ENCODE measurements at regions not wholly inside any gene's neighbourhood (a gene's known extent, or its start where the extent isn't known, plus 50 kb on each side); places are given as distances from the start of the nearest gene placed in this dataset.
A peak's percentile ranks its signal among the peaks of the same experiment; 100 is the strongest.

DNA sequence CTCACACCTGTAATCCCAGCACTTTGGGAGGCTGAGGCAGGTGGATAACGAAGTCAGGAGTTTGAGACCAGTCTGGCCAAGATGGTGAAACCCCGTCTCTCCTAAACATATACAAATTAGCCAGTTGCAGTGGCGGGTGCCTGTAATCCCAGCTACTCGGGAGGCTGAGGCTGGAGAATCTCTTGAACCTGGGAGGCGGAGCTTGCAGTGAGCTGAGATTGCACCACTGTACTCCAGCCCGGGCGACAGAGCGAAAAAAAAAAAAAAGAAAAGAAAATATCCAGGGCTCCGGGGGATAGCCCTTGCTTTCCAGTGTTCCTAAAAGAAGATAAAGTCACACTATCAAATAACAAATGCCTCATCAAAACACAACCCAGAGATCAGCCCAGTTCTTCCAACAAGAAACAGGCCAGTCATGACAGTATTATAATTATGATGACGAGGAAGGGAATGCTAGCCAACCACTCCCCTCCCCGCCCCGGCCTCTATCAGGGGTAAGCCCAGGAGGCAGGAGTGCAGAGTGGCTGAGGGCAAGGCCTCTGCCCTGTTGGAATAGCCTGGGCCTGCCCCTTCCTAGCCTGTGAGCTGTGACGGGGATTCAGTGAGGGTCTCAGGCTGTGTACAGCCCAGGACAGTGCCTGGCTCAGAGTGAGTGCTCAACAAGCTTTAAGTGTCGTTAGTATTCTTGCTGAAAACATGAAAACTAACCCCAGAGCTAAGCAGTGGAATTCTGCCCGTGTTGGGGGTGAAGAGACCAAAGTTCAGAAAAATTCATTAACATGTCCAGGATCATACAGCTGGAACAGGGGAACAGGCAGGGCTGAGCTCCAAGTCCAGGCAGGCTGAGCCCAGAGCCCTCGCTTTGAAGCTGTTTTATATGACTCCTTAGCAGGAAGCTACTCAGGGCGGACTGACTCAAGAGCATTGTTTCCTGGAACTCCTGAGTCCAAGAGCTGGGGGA is 54.3 kb downstream of the FAM241B start:
- Histone ChIP-seq H3K27me3 (ENCODE audit: control insufficient read depth, insufficient read depth, low read length) (no peaks in the 10 kb centered on the region; the same call in 1 of the 2 replicates), H3K36me3 (replicated peaks; ENCODE audit: control insufficient read depth, insufficient read depth, low read length) (no peaks in the 10 kb centered on the region), H3K4me3 (ENCODE audit: insufficient read depth, low read depth, low read length) (no peak overlapping the region)
- no peak for DNase-seq

DNA sequence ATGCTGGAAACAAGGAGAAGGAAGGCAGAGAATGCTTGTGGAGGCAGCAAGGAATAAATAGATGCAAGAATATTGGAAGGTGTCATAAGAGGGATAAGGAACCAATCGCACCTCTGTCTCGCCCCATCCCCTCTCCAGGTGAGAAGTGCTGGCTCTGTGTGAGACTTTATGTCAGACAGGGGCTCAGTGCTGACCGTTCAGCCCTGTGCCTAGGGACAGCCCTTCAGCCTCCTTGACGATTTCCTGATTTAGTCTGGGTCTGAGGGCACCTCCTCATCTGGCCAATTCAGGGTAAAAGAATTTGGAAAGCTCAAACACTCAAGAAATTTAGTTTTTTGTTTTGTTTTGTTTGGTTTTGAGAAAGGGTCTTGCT is 54.9 kb downstream of the FAM241B start:
- DNase-seq: no peak
- H3K4me3 ChIP-seq (ENCODE audit: insufficient read depth, low read depth, low read length): no peak overlapping the region
- H3K36me3 ChIP-seq (replicated peaks; ENCODE audit: control insufficient read depth, insufficient read depth, low read length): no peaks in the 10 kb centered on the region
- no peaks in the 10 kb centered on the region; the same call in 1 of the 2 replicates for H3K27me3 ChIP-seq (ENCODE audit: control insufficient read depth, insufficient read depth, low read length)

- Histone ChIP-seq H3K27me3 (ENCODE audit: control insufficient read depth, insufficient read depth, low read length) (no peaks in the 10 kb centered on the region; the same call in 1 of the 2 replicates), H3K36me3 (replicated peaks; ENCODE audit: control insufficient read depth, insufficient read depth, low read length) (no peaks in the 10 kb centered on the region), H3K4me3 (ENCODE audit: insufficient read depth, low read depth, low read length) (no peak overlapping the region)
- no peak for DNase-seq
These were observed 55.4 kb downstream of the FAM241B start for GRCh38 chr10:69685426-69685801.

DNA sequence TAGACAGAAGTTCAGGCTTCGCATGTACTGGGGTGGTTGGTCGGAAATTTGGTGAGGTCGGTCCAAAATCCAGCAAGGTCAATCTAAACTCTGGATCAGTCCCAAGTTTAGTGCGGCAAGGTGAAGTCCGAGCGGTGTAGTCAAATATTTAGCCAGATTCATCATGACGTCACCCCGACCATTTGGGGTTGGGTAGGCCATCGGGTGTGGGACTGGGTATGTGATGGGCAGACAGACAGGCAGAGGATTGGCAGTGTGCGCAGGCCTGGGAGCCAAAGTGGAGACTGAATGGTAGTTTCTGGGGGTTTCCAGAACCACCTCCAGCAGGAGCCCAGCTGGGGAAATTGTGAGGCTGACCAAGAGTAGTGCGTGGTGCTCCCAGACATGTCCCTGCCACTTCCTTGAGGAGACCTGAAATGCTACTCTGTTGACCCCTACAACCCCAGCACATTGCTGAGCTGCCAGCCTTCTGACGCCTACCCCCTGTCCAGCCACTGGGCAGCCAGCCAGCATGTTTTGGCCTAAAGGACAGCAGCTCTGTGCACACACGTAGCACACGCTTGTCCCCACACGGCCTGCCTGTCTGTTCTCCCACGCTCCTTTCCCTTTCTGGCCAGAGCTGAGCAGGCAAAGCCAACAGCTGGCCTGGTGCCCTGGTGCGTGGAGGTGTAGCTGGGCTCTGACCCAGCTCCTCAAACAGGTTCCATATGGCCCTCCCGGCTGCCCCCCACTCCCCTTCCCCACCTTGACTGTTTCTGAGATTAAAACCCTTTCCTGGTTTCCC is 55.9 kb downstream of the FAM241B start:
- Histone ChIP-seq H3K27me3 (ENCODE audit: control insufficient read depth, insufficient read depth, low read length) (no peaks in the 10 kb centered on the region; the same call in 1 of the 2 replicates), H3K36me3 (replicated peaks; ENCODE audit: control insufficient read depth, insufficient read depth, low read length) (no peaks in the 10 kb centered on the region), H3K4me3 (ENCODE audit: insufficient read depth, low read depth, low read length) (no peak overlapping the region)
- no peak for DNase-seq

GRCh38 chr10:69686866-69687265 is 56.8 kb downstream of the FAM241B start:
- Histone ChIP-seq H3K36me3 (replicated peaks; ENCODE audit: control insufficient read depth, insufficient read depth, low read length) (no peaks in the 10 kb centered on the region), H3K4me3 (ENCODE audit: insufficient read depth, low read depth, low read length) (no peak overlapping the region), H3K27me3 (ENCODE audit: control insufficient read depth, insufficient read depth, low read length) (no peaks in the 10 kb centered on the region)
- no peak for DNase-seq

DNA sequence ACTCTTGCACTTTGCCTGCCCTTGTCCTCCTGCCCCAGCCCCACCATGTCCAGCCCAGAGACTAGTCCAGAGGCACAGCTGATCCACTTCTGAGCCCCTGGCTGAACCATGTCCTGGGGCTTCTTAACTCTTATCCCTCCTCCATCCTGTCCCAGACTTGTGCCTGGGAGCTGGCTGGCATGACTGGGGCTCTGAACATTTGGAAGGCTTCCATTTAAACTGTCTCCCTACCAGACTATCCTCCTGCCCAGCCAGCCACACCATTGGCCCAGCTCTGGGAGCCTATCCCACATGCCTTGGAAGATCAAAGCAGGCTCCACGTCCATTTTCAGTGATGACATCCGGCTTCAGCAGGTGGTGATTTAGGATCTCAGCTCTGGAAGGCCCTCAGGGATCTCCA is 57.4 kb downstream of the FAM241B start:
- Histone ChIP-seq H3K27me3 (ENCODE audit: control insufficient read depth, insufficient read depth, low read length) (no peaks in the 10 kb centered on the region), H3K36me3 (replicated peaks; ENCODE audit: control insufficient read depth, insufficient read depth, low read length) (no peaks in the 10 kb centered on the region), H3K4me3 (ENCODE audit: insufficient read depth, low read depth, low read length) (no peak overlapping the region)
- DNase-seq: no peak

GRCh38 chr10:69692267-69692666 is 62.2 kb downstream of the FAM241B start:
- Histone ChIP-seq H3K36me3 (replicated peaks; ENCODE audit: control insufficient read depth, insufficient read depth, low read length) (no peaks in the 10 kb centered on the region), H3K27me3 (ENCODE audit: control insufficient read depth, insufficient read depth, low read length) (no peaks in the 10 kb centered on the region; the same call in 1 of the 2 replicates), H3K4me3 (ENCODE audit: insufficient read depth, low read depth, low read length) (no peak overlapping the region)
- DNase-seq: no peak

- Histone ChIP-seq H3K36me3 (replicated peaks; ENCODE audit: control insufficient read depth, insufficient read depth, low read length) (no peaks in the 10 kb centered on the region), H3K27me3 (ENCODE audit: control insufficient read depth, insufficient read depth, low read length) (no peaks in the 10 kb centered on the region; the same call in 1 of the 2 replicates), H3K4me3 (ENCODE audit: insufficient read depth, low read depth, low read length) (no peak overlapping the region)
- no peak for DNase-seq
These were observed 62.8 kb downstream of the FAM241B start for GRCh38 chr10:69692891-69693290.

DNA sequence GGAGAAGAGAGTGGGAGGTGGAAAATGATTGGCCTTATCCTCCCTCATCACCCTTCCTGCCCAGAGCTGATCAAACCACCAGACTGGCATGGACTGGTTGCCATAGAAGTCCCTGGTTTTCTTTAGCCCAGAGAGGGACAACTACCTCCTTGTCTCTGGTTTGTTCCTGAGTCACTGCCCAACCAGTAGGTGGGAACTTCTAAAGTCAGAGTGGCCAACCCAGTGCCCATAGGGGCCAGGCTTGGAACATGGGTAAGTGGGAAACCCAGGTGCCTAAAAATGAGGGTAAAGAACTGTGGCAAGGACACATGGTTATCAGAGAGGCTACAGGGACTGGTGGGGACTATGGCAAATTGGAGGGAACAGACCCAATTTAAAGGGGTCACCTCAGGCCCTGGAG is 63.8 kb downstream of the FAM241B start:
- Histone ChIP-seq H3K4me3 (ENCODE audit: insufficient read depth, low read depth, low read length) (no peak overlapping the region), H3K36me3 (replicated peaks; ENCODE audit: control insufficient read depth, insufficient read depth, low read length) (no peaks in the 10 kb centered on the region), H3K27me3 (ENCODE audit: control insufficient read depth, insufficient read depth, low read length) (no peaks in the 10 kb centered on the region; the same call in 1 of the 2 replicates)
- DNase-seq: no peak

DNA sequence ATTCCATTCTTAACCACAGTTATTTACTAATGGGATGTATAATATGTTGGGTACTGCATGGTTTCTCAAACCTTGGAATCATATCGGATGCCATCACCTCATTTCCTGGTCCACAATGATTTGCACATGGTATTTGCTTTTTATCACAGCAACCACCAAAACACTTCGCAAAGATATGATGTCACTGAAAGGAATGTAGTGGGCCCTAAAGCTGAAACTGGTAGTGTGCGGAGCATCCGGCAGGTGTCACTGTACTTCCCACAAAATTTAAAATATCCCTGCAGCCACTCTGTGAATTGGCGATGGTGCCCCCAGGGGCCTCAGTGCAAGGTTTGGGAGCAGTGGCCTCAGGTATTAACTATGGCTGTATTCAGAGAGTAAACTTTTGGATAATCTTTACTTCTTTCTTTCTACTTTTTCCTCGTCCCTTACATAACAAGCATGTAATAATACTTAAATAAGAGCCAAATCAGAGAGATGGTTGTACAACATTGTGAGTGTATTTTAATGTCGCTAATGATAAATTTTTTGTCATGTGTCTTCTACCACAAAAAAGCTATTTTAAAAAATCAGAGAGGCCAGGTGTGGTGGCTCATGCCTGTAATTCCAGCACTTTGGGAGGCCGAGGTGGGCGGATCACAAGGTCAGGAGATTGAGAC is 66.2 kb downstream of the FAM241B start:
- Histone ChIP-seq H3K36me3 (replicated peaks; ENCODE audit: control insufficient read depth, insufficient read depth, low read length) (no peaks in the 10 kb centered on the region), H3K4me3 (ENCODE audit: insufficient read depth, low read depth, low read length) (no peak overlapping the region), H3K27me3 (ENCODE audit: control insufficient read depth, insufficient read depth, low read length) (no peaks in the 10 kb centered on the region; the same call in 1 of the 2 replicates)
- peak; percentile 76 for DNase-seq

GRCh38 chr10:69697006-69697405 is 67.0 kb downstream of the FAM241B start:
- DNase-seq: no peak
- no peaks in the 10 kb centered on the region for H3K36me3 ChIP-seq (replicated peaks; ENCODE audit: control insufficient read depth, insufficient read depth, low read length)

GRCh38 chr10:69703256-69703655 is 73.2 kb downstream of the FAM241B start:
- Histone ChIP-seq H3K4me3 (ENCODE audit: insufficient read depth, low read depth, low read length) (no peak overlapping the region), H3K27me3 (ENCODE audit: control insufficient read depth, insufficient read depth, low read length) (peaks cover 1% of the 10 kb centered on the region; the same call in 1 of the 2 replicates), H3K36me3 (replicated peaks; ENCODE audit: control insufficient read depth, insufficient read depth, low read length) (no peaks in the 10 kb centered on the region)
- no peak for DNase-seq

More at GRCh38 chr10:69697006-69697405, 67.0 kb downstream of the FAM241B start:
- H3K27me3 ChIP-seq (ENCODE audit: control insufficient read depth, insufficient read depth, low read length): no peaks in the 10 kb centered on the region; the same call in 1 of the 2 replicates
- no peak overlapping the region for H3K4me3 ChIP-seq (ENCODE audit: insufficient read depth, low read depth, low read length)

DNA sequence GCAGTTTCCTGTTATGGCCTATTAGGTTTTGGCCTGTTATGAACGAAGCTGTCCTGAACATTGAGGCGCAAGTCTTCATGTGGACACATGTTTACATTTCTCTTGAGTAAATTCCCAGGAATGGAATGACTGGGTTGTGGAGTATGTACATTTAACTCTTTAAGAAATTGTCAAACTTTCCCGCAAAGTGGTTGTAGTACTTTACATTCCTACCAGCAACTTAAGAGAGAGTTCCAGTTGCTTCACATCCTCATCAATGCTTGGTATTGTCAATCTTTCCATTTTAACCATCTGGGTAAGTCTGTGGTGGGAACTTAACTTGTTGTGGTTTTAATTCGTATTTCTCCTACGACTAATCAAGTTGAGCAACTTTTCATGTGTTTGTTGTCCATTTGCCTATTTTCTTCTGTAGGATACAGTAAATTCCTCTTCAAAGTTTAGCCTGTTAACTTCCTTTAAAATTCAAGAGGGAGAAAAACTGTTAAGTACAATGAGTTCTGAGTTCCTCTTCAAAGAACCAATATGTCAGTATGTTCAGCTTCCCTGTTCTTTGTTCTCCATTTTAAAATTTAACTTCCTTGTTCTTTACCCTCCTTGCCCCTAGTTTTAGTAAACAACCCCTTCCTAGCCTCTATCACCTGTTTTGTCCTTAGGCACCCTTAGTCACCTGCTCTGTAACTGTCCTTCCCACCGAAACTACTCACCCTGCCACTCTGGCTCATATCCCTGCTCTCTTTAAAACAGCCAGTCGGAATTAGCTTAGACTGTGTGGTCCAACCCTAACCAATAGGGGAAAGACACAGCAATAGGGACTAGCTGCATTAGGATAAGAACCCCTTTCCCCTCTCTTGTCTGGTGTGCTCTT is 74.0 kb downstream of the FAM241B start:
- H3K36me3 ChIP-seq (replicated peaks; ENCODE audit: control insufficient read depth, insufficient read depth, low read length): no peaks in the 10 kb centered on the region
- no peak overlapping the region for H3K4me3 ChIP-seq (ENCODE audit: insufficient read depth, low read depth, low read length)
- no peak for DNase-seq
- H3K27me3 ChIP-seq (ENCODE audit: control insufficient read depth, insufficient read depth, low read length): peaks cover 1% of the 10 kb centered on the region; the same call in 1 of the 2 replicates
